Coronary artery (tissue), 2 donors: ENCODE measurements at regions not wholly inside any gene's neighbourhood (a gene's known extent, or its start where the extent isn't known, plus 50 kb on each side); places are given as distances from the start of the nearest gene placed in this dataset.

Experiments
- DNase-seq: peaks from one replicate; pipeline ENCODE4 v3.0.0-alpha.2; 2017; ENCODE audit warnings: low spot score
- H3K27ac ChIP-seq, 2 donors: fragments of 200-600 bp; sonication (generic); one replicate each; pipeline ENCODE4 v1.5.1; 2016 to 2019
- H3K4me3 ChIP-seq: fragments of 200-600 bp; sonication (generic); 2 replicates; pipeline ENCODE4 v1.5.1; 2016; ENCODE audit warnings: mild to moderate bottlenecking, moderate library complexity
- CTCF ChIP-seq: fragments of 200-600 bp; sonication (generic); IDR thresholded peaks from one replicate; pipeline ENCODE4 v1.5.1; 2019; ENCODE audit warnings: antibody characterized with exemption

GRCh38 chr6:84920021-84920420 is 155.6 kb upstream of the TBX18 start:
- TF ChIP-seq CTCF = no peak
- Histone ChIP-seq H3K27ac (no peak overlapping the region), H3K4me3 (no peak overlapping the region)
- DNase-seq = no peak

- DNase-seq = no peak
- no peak for TF ChIP-seq CTCF
- no peak overlapping the region for H3K27ac ChIP-seq
- H3K4me3 ChIP-seq = no peak overlapping the region
Observed at GRCh38 chr6:84916704-84917103, 152.3 kb upstream of the TBX18 start.

GRCh38 chr6:84912472-84913322 is 148.3 kb upstream of the TBX18 start:
- Histone ChIP-seq H3K4me3 (no peak overlapping the region), H3K27ac (no peak overlapping the region)
- no peak for DNase-seq
- no peak for TF ChIP-seq CTCF

- Histone ChIP-seq H3K4me3 (no peak overlapping the region), H3K27ac (no peak overlapping the region)
- DNase-seq = no peak
- TF ChIP-seq CTCF = no peak
Observed at GRCh38 chr6:84910906-84911607, 146.7 kb upstream of the TBX18 start.

- TF ChIP-seq CTCF = no peak
- DNase-seq = no peak
- Histone ChIP-seq H3K27ac (no peak overlapping the region), H3K4me3 (no peak overlapping the region)
Observed at GRCh38 chr6:84908304-84908904, 144.0 kb upstream of the TBX18 start.

GRCh38 chr6:84906514-84906913 is 142.1 kb upstream of the TBX18 start:
- Histone ChIP-seq H3K27ac (no peak overlapping the region), H3K4me3 (no peak overlapping the region)
- DNase-seq = no peak
- TF ChIP-seq CTCF = no peak
